HepG2 (cell line): ENCODE measurements at regions not wholly inside any gene's neighbourhood (a gene's known extent, or its start where the extent isn't known, plus 50 kb on each side); places are given as distances from the start of the nearest gene placed in this dataset.

ENCODE experiments used
- ARID2 ChIP-seq: sonication (generic); formaldehyde crosslinking; IDR thresholded peaks from 2 replicates; pipeline ENCODE4 v1.8.1; 2022; ENCODE audit warnings: mild to moderate bottlenecking, missing genetic modification reagents, borderline replicate concordance
- HOXA9 ChIP-seq: sonication (generic); formaldehyde crosslinking; IDR thresholded peaks from 2 replicates; pipeline ENCODE4 v1.8.1; 2022; ENCODE audit warnings: missing genetic modification reagents, mild to moderate bottlenecking, moderate library complexity, borderline replicate concordance
- MIER3 ChIP-seq: IDR thresholded peaks from 2 replicates; pipeline ENCODE4 v1.6.1; 2016; ENCODE audit warnings: missing compliant biosample characterization, borderline replicate concordance
- SNAI1 ChIP-seq: sonication (generic); formaldehyde crosslinking; IDR thresholded peaks from 2 replicates; pipeline ENCODE4 v1.5.0; 2020; ENCODE audit warnings: mild to moderate bottlenecking, missing genetic modification reagents, borderline replicate concordance
- YY1 ChIP-seq: IDR thresholded peaks from 2 replicates; pipeline ENCODE4 v1.6.1; 2011; ENCODE audit warnings: low read length, low read depth, moderate library complexity, mild to moderate bottlenecking; ENCODE audit not compliant: insufficient read depth, insufficient replicate concordance
- small RNA-seq, 3 experiments: library from RNA; depleted of rRNA; stranded (forward); fragments of <200 nt; gene quantifications; one replicate each; pipeline ENCODE3, GENCODE V24; 2012; ENCODE audit warnings: low read depth in 2 of 3, low replicate concordance in 1 of 3; ENCODE audit not compliant: insufficient read length in 3 of 3, insufficient read depth in 2 of 3
- TF ChIP-seq, protein P1 (sequence below): sonication (generic); formaldehyde crosslinking; IDR thresholded peaks from 2 replicates; pipeline ENCODE4 v1.4.0; 2020; ENCODE audit warnings: missing genetic modification reagents
- TF ChIP-seq, protein P2 (sequence below): IDR thresholded peaks from 2 replicates; pipeline ENCODE4 v1.6.1; 2016; ENCODE audit warnings: mild to moderate bottlenecking, missing biosample characterization, missing genetic modification reagents

DNA sequence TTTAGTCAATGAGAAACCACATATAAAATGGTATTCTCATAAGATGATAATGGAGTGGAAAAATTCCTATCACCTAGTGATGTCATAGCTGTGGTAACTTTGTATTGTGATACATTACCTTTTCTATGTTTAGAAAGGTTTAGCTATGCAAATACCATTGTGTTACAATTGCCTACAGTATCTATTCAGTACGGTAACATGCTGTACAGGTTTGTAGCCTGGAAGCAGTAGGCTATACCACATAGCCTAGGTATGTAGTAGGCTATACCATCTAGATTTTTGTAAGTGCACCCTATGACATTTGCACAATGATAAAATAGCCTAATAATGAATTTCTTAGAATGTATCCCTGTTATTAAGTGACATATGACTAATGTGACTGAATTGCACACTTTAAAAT lies 50.5 kb upstream of the CCDC196 start (continued):
- TF ChIP-seq, protein P1, sequence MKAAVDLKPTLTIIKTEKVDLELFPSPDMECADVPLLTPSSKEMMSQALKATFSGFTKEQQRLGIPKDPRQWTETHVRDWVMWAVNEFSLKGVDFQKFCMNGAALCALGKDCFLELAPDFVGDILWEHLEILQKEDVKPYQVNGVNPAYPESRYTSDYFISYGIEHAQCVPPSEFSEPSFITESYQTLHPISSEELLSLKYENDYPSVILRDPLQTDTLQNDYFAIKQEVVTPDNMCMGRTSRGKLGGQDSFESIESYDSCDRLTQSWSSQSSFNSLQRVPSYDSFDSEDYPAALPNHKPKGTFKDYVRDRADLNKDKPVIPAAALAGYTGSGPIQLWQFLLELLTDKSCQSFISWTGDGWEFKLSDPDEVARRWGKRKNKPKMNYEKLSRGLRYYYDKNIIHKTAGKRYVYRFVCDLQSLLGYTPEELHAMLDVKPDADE: no peak
- TF ChIP-seq MIER3 (CRISPR knock-in tag) (no peak), YY1 (no peak), SNAI1 (CRISPR knock-in tag) (no peak), ARID2 (no peak), HOXA9 (no peak)
- TF ChIP-seq, protein P2, sequence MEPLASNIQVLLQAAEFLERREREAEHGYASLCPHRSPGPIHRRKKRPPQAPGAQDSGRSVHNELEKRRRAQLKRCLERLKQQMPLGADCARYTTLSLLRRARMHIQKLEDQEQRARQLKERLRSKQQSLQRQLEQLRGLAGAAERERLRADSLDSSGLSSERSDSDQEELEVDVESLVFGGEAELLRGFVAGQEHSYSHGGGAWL (CRISPR knock-in tag): no peak

Small RNAs in the stretch of these regions (small RNA-seq; reads per million reads assigned to genes)
- 0 reads per million in 3 experiments for gene RF00019
